HepG2 (cell line): ENCODE measurements at regions not wholly inside any gene's neighbourhood (a gene's known extent, or its start where the extent isn't known, plus 50 kb on each side); places are given as distances from the start of the nearest gene placed in this dataset.

Experiments
- small RNA-seq, 3 experiments: library from RNA; depleted of rRNA; stranded (forward); fragments of <200 nt; gene quantifications; one replicate each; pipeline ENCODE3, GENCODE V24; 2012; ENCODE audit warnings: low read depth in 2 of 3, low replicate concordance in 1 of 3; ENCODE audit not compliant: insufficient read length in 3 of 3, insufficient read depth in 2 of 3

Small RNAs in the stretch of these regions (small RNA-seq; reads per million reads assigned to genes)
- gene AC067819.1 = 0 reads per million in 3 experiments
